WTC11 (cell line): ENCODE measurements at regions not wholly inside any gene's neighbourhood (a gene's known extent, or its start where the extent isn't known, plus 50 kb on each side); places are given as distances from the start of the nearest gene placed in this dataset.

ENCODE experiments used
- ATAC-seq: fragments of 200-7000 bp; cut with Tn5 transposase; 2 replicates; pipeline ENCODE4 v1.10.0; 2021; ENCODE audit warnings: mild to moderate bottlenecking, moderate library complexity
- CTCF ChIA-PET: fragments of 300-600 bp; sonication (Branson Sonifier 250); formaldehyde crosslinking; loops from one replicate; lab custom pipeline; 2021; ENCODE audit warnings: antibody characterized with exemption; lab: Charles Lee
- POLR2A ChIA-PET: fragments of 350-600 bp; sonication (Branson Sonifier 250); formaldehyde crosslinking; loops from one replicate; lab custom pipeline; 2021; ENCODE audit warnings: antibody characterized with exemption; lab: Charles Lee
- DNase-seq: peaks from one replicate; pipeline ENCODE4 v3.0.0; 2021; ENCODE audit warnings: low spot score
- H3K27ac Mint-ChIP-seq: 2 replicates; pipeline ENCODE4 v1.8.0; 2021; ENCODE audit warnings: mixed read lengths
- H3K27me3 Mint-ChIP-seq: 2 replicates; pipeline ENCODE4 v1.8.0; 2021; ENCODE audit warnings: low read depth, mild to moderate bottlenecking, moderate library complexity, mixed read lengths
- H3K36me3 Mint-ChIP-seq: 2 replicates; pipeline ENCODE4 v1.8.0; 2021; ENCODE audit warnings: mixed read lengths
- H3K4me1 Mint-ChIP-seq: 2 replicates; pipeline ENCODE4 v1.8.0; 2022; ENCODE audit warnings: mixed read lengths
- H3K4me3 Mint-ChIP-seq: 2 replicates; pipeline ENCODE4 v1.8.0; 2021; ENCODE audit warnings: mild to moderate bottlenecking, moderate library complexity, mixed read lengths
- H3K9me3 Mint-ChIP-seq: 2 replicates; pipeline ENCODE4 v1.8.0; 2021; ENCODE audit warnings: mixed read lengths
- ATF2 ChIP-seq: sonication (generic); formaldehyde crosslinking; IDR thresholded peaks from 2 replicates; pipeline ENCODE4 v1.8.1; 2022; ENCODE audit warnings: low read depth, missing genetic modification reagents, borderline replicate concordance
- ATF3 ChIP-seq: sonication (generic); formaldehyde crosslinking; conservative IDR thresholded peaks from 2 replicates; pipeline ENCODE4 v1.8.1; 2022; ENCODE audit warnings: mild to moderate bottlenecking, missing genetic modification reagents
- CDX4 ChIP-seq: fragments of 250-450 bp; sonication (Bioruptor Pico); IDR thresholded peaks from 2 replicates; pipeline ENCODE4 v1.9.0; 2021; ENCODE audit warnings: moderate library complexity, mild to moderate bottlenecking, inconsistent platforms, borderline replicate concordance
- E2F1 ChIP-seq: sonication (generic); formaldehyde crosslinking; IDR thresholded peaks from 2 replicates; pipeline ENCODE4 v1.8.0; 2022; ENCODE audit warnings: mild to moderate bottlenecking, missing genetic modification reagents
- E2F4 ChIP-seq: sonication (generic); formaldehyde crosslinking; IDR thresholded peaks from 2 replicates; pipeline ENCODE4 v1.8.1; 2022; ENCODE audit warnings: low read depth, mild to moderate bottlenecking, moderate library complexity, missing genetic modification reagents, borderline replicate concordance
- ELF4 ChIP-seq: sonication (generic); formaldehyde crosslinking; IDR thresholded peaks from 2 replicates; pipeline ENCODE4 v1.8.1; 2022; ENCODE audit warnings: low read depth, mild to moderate bottlenecking, moderate library complexity, missing genetic modification reagents
- FOXK1 ChIP-seq: sonication (generic); formaldehyde crosslinking; IDR thresholded peaks from 2 replicates; pipeline ENCODE4 v1.8.0; 2022; ENCODE audit warnings: mild to moderate bottlenecking, moderate library complexity, missing genetic modification reagents
- FOXP4 ChIP-seq: sonication (generic); formaldehyde crosslinking; IDR thresholded peaks from 2 replicates; pipeline ENCODE4 v1.8.0; 2022; ENCODE audit warnings: mild to moderate bottlenecking, missing genetic modification reagents
- HMGXB4 ChIP-seq: sonication (generic); formaldehyde crosslinking; IDR thresholded peaks from 2 replicates; pipeline ENCODE4 v1.8.1; 2023; ENCODE audit warnings: mild to moderate bottlenecking, moderate library complexity, missing genetic modification reagents
- JUN ChIP-seq: sonication (generic); formaldehyde crosslinking; IDR thresholded peaks from 2 replicates; pipeline ENCODE4 v1.8.0; 2023; ENCODE audit warnings: mild to moderate bottlenecking, missing genetic modification reagents
- PRDM15 ChIP-seq: sonication (generic); formaldehyde crosslinking; IDR thresholded peaks from 2 replicates; pipeline ENCODE4 v1.8.0; 2022; ENCODE audit warnings: missing genetic modification reagents
- SMAD3 ChIP-seq: sonication (generic); formaldehyde crosslinking; IDR thresholded peaks from 2 replicates; pipeline ENCODE4 v1.8.0; 2022; ENCODE audit warnings: missing genetic modification reagents, mild to moderate bottlenecking, borderline replicate concordance
- SOX15 ChIP-seq: fragments of 250-450 bp; sonication (Bioruptor Pico); IDR thresholded peaks from 2 replicates; pipeline ENCODE4 v1.9.0; 2021; ENCODE audit warnings: mild to moderate bottlenecking
- ZNF138 ChIP-seq: sonication (generic); formaldehyde crosslinking; conservative IDR thresholded peaks from 2 replicates; pipeline ENCODE4 v1.8.1; 2022; ENCODE audit warnings: mild to moderate bottlenecking, moderate library complexity, missing genetic modification reagents
- ZNF512 ChIP-seq: sonication (generic); formaldehyde crosslinking; IDR thresholded peaks from 2 replicates; pipeline ENCODE4 v1.8.1; 2022; ENCODE audit warnings: missing genetic modification reagents, borderline replicate concordance
- ZSCAN18 ChIP-seq: fragments of 250-450 bp; sonication (Bioruptor Pico); IDR thresholded peaks from 2 replicates; pipeline ENCODE4 v2.1.2; 2022; ENCODE audit warnings: mild to moderate bottlenecking, moderate library complexity

- TF ChIP-seq FOXP4 (CRISPR knock-in tag) (no peak), ZNF512 (CRISPR knock-in tag) (no peak), SMAD3 (CRISPR knock-in tag) (no peak)
- CTCF ChIA-PET, result no interaction called here
- peaks cover 13% of the 10 kb centered on the region for H3K27me3 Mint-ChIP-seq
These were observed 1084.3 kb downstream of the TMEM121 start for GRCh38 chr14:106610691-106611090.

GRCh38 chr14:106613256-106613655, 1086.9 kb downstream of the TMEM121 start:
- Mint-ChIP-seq H3K9me3 (peaks cover 86% of the 10 kb centered on the region), H3K4me3 (no peak overlapping the region), H3K27ac (no peak overlapping the region), H3K36me3 (peaks cover 82% of the 10 kb centered on the region), H3K27me3 (peaks cover 10% of the 10 kb centered on the region; the same call in 1 of the 2 replicates), H3K4me1 (no peaks in the 10 kb centered on the region)
- POLR2A ChIA-PET, result no interaction called here
- no peak for TF ChIP-seq FOXK1 (CRISPR knock-in tag)
- no peak for TF ChIP-seq PRDM15 (CRISPR knock-in tag)
- TF ChIP-seq HMGXB4, result no peak
- no peak for TF ChIP-seq E2F4 (CRISPR knock-in tag)
- TF ChIP-seq ZSCAN18 (CRISPR knock-in tag), result no peak
- TF ChIP-seq ATF3 (CRISPR knock-in tag), result no peak
- TF ChIP-seq CDX4 (CRISPR knock-in tag), result no peak
- TF ChIP-seq ZNF138, result no peak
- TF ChIP-seq SOX15, result no peak
- TF ChIP-seq ATF2 (CRISPR knock-in tag), result no peak
- no peak for TF ChIP-seq ELF4 (CRISPR knock-in tag)
- TF ChIP-seq E2F1, result no peak
- no peak for TF ChIP-seq JUN (CRISPR knock-in tag)
- CTCF ChIA-PET, result no interaction called here
- DNase-seq (no peak), ATAC-seq (no peak)

More at GRCh38 chr14:106610691-106611090, 1084.3 kb downstream of the TMEM121 start:
- no peak for DNase-seq
- POLR2A ChIA-PET, result no interaction called here
- Mint-ChIP-seq H3K36me3 (peaks cover 88% of the 10 kb centered on the region), H3K4me1 (no peaks in the 10 kb centered on the region), H3K27ac (no peak overlapping the region), H3K4me3 (no peak overlapping the region), H3K9me3 (peaks cover 94% of the 10 kb centered on the region)
- ATAC-seq, result no peak
